WTC11 (cell line): ENCODE measurements at regions not wholly inside any gene's neighbourhood (a gene's known extent, or its start where the extent isn't known, plus 50 kb on each side); places are given as distances from the start of the nearest gene placed in this dataset.

ENCODE experiments used
- ATAC-seq: fragments of 200-7000 bp; cut with Tn5 transposase; 2 replicates; pipeline ENCODE4 v1.10.0; 2021; ENCODE audit warnings: mild to moderate bottlenecking, moderate library complexity
- CTCF ChIA-PET: fragments of 300-600 bp; sonication (Branson Sonifier 250); formaldehyde crosslinking; loops from one replicate; lab custom pipeline; 2021; ENCODE audit warnings: antibody characterized with exemption; lab: Charles Lee
- POLR2A ChIA-PET: fragments of 350-600 bp; sonication (Branson Sonifier 250); formaldehyde crosslinking; loops from one replicate; lab custom pipeline; 2021; ENCODE audit warnings: antibody characterized with exemption; lab: Charles Lee
- DNase-seq: peaks from one replicate; pipeline ENCODE4 v3.0.0; 2021; ENCODE audit warnings: low spot score
- H3K27ac Mint-ChIP-seq: 2 replicates; pipeline ENCODE4 v1.8.0; 2021; ENCODE audit warnings: mixed read lengths
- H3K27me3 Mint-ChIP-seq: 2 replicates; pipeline ENCODE4 v1.8.0; 2021; ENCODE audit warnings: low read depth, mild to moderate bottlenecking, moderate library complexity, mixed read lengths
- H3K36me3 Mint-ChIP-seq: 2 replicates; pipeline ENCODE4 v1.8.0; 2021; ENCODE audit warnings: mixed read lengths
- H3K4me1 Mint-ChIP-seq: 2 replicates; pipeline ENCODE4 v1.8.0; 2022; ENCODE audit warnings: mixed read lengths
- H3K4me3 Mint-ChIP-seq: 2 replicates; pipeline ENCODE4 v1.8.0; 2021; ENCODE audit warnings: mild to moderate bottlenecking, moderate library complexity, mixed read lengths
- H3K9me3 Mint-ChIP-seq: 2 replicates; pipeline ENCODE4 v1.8.0; 2021; ENCODE audit warnings: mixed read lengths
- ATF1 ChIP-seq: sonication (generic); formaldehyde crosslinking; IDR thresholded peaks from 2 replicates; pipeline ENCODE4 v1.8.1; 2023; ENCODE audit warnings: mild to moderate bottlenecking, moderate library complexity, missing genetic modification reagents
- E2F4 ChIP-seq: sonication (generic); formaldehyde crosslinking; IDR thresholded peaks from 2 replicates; pipeline ENCODE4 v1.8.1; 2022; ENCODE audit warnings: low read depth, mild to moderate bottlenecking, moderate library complexity, missing genetic modification reagents, borderline replicate concordance
- E2F5 ChIP-seq: sonication (generic); formaldehyde crosslinking; IDR thresholded peaks from 2 replicates; pipeline ENCODE4 v1.8.1; 2022; ENCODE audit warnings: mild to moderate bottlenecking, moderate library complexity, missing genetic modification reagents
- ELF4 ChIP-seq: sonication (generic); formaldehyde crosslinking; IDR thresholded peaks from 2 replicates; pipeline ENCODE4 v1.8.1; 2022; ENCODE audit warnings: low read depth, mild to moderate bottlenecking, moderate library complexity, missing genetic modification reagents
- FOXJ3 ChIP-seq: sonication (generic); formaldehyde crosslinking; IDR thresholded peaks from 2 replicates; pipeline ENCODE4 v1.9.0; 2021; ENCODE audit warnings: missing genetic modification reagents, mild to moderate bottlenecking, borderline replicate concordance
- HMGXB4 ChIP-seq: sonication (generic); formaldehyde crosslinking; IDR thresholded peaks from 2 replicates; pipeline ENCODE4 v1.8.1; 2023; ENCODE audit warnings: mild to moderate bottlenecking, moderate library complexity, missing genetic modification reagents
- MAX ChIP-seq: sonication (generic); formaldehyde crosslinking; IDR thresholded peaks from 2 replicates; pipeline ENCODE4 v1.8.0; 2022; ENCODE audit warnings: mild to moderate bottlenecking, missing genetic modification reagents
- MXD4 ChIP-seq: fragments of 250-450 bp; sonication (Bioruptor Pico); IDR thresholded peaks from 2 replicates; pipeline ENCODE4 v1.8.0; 2021; ENCODE audit warnings: mild to moderate bottlenecking, moderate library complexity, borderline replicate concordance
- NR3C1 ChIP-seq: sonication (generic); formaldehyde crosslinking; conservative IDR thresholded peaks from 2 replicates; pipeline ENCODE4 v1.8.1; 2023; ENCODE audit warnings: low read depth, mild to moderate bottlenecking, missing genetic modification reagents
- SOX15 ChIP-seq: fragments of 250-450 bp; sonication (Bioruptor Pico); IDR thresholded peaks from 2 replicates; pipeline ENCODE4 v1.9.0; 2021; ENCODE audit warnings: mild to moderate bottlenecking
- TEAD1 ChIP-seq: sonication (generic); formaldehyde crosslinking; IDR thresholded peaks from 2 replicates; pipeline ENCODE4 v1.8.0; 2022; ENCODE audit warnings: mild to moderate bottlenecking, missing genetic modification reagents
- ZMAT4 ChIP-seq: fragments of 250-450 bp; sonication (Bioruptor Pico); IDR thresholded peaks from 2 replicates; pipeline ENCODE4 v1.9.0; 2021; ENCODE audit warnings: mild to moderate bottlenecking
- ZNF281 ChIP-seq: sonication (generic); formaldehyde crosslinking; IDR thresholded peaks from 2 replicates; pipeline ENCODE4 v1.8.0; 2023; ENCODE audit warnings: mild to moderate bottlenecking, missing genetic modification reagents
- ZNF396 ChIP-seq: fragments of 250-450 bp; sonication (Bioruptor Pico); IDR thresholded peaks from 2 replicates; pipeline ENCODE4 v1.8.0; 2021; ENCODE audit warnings: mild to moderate bottlenecking, moderate library complexity, borderline replicate concordance
- ZNF671 ChIP-seq: fragments of 250-450 bp; sonication (Bioruptor Pico); IDR thresholded peaks from 2 replicates; pipeline ENCODE4 v1.8.0; 2021; ENCODE audit warnings: mild to moderate bottlenecking
- ZSCAN18 ChIP-seq: fragments of 250-450 bp; sonication (Bioruptor Pico); IDR thresholded peaks from 2 replicates; pipeline ENCODE4 v2.1.2; 2022; ENCODE audit warnings: mild to moderate bottlenecking, moderate library complexity
- TF ChIP-seq, protein P1 (sequence below): sonication (generic); formaldehyde crosslinking; IDR thresholded peaks from 2 replicates; pipeline ENCODE4 v1.8.0; 2022; ENCODE audit warnings: missing genetic modification reagents
- TF ChIP-seq, protein P2 (sequence below): fragments of 250-450 bp; sonication (Bioruptor Pico); IDR thresholded peaks from 2 replicates; pipeline ENCODE4 v1.9.0; 2021; ENCODE audit warnings: moderate library complexity, mild to moderate bottlenecking, inconsistent platforms, borderline replicate concordance

GRCh38 chr20:19932170-19932667 is 84.9 kb upstream of the NAA20 start:
- H3K4me1 Mint-ChIP-seq, result peaks cover 33% of the 10 kb centered on the region
- TF ChIP-seq ZNF281 (CRISPR knock-in tag), result no peak
- no peak for TF ChIP-seq ZNF671 (CRISPR knock-in tag)
- no peak for TF ChIP-seq MAX (CRISPR knock-in tag)
- TF ChIP-seq ZMAT4 (CRISPR knock-in tag), result no peak
- TF ChIP-seq NR3C1 (CRISPR knock-in tag), result no peak
- TF ChIP-seq, protein P1, sequence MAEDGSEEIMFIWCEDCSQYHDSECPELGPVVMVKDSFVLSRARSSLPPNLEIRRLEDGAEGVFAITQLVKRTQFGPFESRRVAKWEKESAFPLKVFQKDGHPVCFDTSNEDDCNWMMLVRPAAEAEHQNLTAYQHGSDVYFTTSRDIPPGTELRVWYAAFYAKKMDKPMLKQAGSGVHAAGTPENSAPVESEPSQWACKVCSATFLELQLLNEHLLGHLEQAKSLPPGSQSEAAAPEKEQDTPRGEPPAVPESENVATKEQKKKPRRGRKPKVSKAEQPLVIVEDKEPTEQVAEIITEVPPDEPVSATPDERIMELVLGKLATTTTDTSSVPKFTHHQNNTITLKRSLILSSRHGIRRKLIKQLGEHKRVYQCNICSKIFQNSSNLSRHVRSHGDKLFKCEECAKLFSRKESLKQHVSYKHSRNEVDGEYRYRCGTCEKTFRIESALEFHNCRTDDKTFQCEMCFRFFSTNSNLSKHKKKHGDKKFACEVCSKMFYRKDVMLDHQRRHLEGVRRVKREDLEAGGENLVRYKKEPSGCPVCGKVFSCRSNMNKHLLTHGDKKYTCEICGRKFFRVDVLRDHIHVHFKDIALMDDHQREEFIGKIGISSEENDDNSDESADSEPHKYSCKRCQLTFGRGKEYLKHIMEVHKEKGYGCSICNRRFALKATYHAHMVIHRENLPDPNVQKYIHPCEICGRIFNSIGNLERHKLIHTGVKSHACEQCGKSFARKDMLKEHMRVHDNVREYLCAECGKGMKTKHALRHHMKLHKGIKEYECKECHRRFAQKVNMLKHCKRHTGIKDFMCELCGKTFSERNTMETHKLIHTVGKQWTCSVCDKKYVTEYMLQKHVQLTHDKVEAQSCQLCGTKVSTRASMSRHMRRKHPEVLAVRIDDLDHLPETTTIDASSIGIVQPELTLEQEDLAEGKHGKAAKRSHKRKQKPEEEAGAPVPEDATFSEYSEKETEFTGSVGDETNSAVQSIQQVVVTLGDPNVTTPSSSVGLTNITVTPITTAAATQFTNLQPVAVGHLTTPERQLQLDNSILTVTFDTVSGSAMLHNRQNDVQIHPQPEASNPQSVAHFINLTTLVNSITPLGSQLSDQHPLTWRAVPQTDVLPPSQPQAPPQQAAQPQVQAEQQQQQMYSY (CRISPR knock-in tag), result no peak
- TF ChIP-seq ZNF396 (CRISPR knock-in tag), result no peak
- no peak for TF ChIP-seq HMGXB4 (CRISPR knock-in tag)
- no peak for TF ChIP-seq E2F5 (CRISPR knock-in tag)
- TF ChIP-seq, protein P2, sequence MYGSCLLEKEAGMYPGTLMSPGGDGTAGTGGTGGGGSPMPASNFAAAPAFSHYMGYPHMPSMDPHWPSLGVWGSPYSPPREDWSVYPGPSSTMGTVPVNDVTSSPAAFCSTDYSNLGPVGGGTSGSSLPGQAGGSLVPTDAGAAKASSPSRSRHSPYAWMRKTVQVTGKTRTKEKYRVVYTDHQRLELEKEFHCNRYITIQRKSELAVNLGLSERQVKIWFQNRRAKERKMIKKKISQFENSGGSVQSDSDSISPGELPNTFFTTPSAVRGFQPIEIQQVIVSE, result no peak
- TF ChIP-seq ATF1 (CRISPR knock-in tag), result no peak
- no peak for TF ChIP-seq TEAD1 (CRISPR knock-in tag)
- no peak for TF ChIP-seq SOX15 (CRISPR knock-in tag)
- no peak for TF ChIP-seq E2F4 (CRISPR knock-in tag)
- TF ChIP-seq ELF4 (CRISPR knock-in tag), result no peak
- no peak for TF ChIP-seq ZSCAN18 (CRISPR knock-in tag)
- no peak for TF ChIP-seq MXD4 (CRISPR knock-in tag)
- TF ChIP-seq FOXJ3, result no peak
- TF ChIP-seq, all 79 proteins: peak for 0
- CTCF ChIA-PET, result no interaction called here
- DNase-seq (no peak), ATAC-seq (no peak)
- Mint-ChIP-seq H3K27ac (no peak overlapping the region), H3K9me3 (no peaks in the 10 kb centered on the region), H3K36me3 (no peaks in the 10 kb centered on the region), H3K27me3 (no peaks in the 10 kb centered on the region; the same call in 1 of the 2 replicates), H3K4me3 (no peak overlapping the region)
- POLR2A ChIA-PET, result no interaction called here
